Epidermal melanocyte (primary cell): ENCODE measurements at regions not wholly inside any gene's neighbourhood (a gene's known extent, or its start where the extent isn't known, plus 50 kb on each side); places are given as distances from the start of the nearest gene placed in this dataset.

Experiments used
- DNase-seq: peaks from one replicate; pipeline ENCODE4 v3.0.0; 2011; ENCODE audit warnings: low spot score; ENCODE audit not compliant: insufficient read length

DNA sequence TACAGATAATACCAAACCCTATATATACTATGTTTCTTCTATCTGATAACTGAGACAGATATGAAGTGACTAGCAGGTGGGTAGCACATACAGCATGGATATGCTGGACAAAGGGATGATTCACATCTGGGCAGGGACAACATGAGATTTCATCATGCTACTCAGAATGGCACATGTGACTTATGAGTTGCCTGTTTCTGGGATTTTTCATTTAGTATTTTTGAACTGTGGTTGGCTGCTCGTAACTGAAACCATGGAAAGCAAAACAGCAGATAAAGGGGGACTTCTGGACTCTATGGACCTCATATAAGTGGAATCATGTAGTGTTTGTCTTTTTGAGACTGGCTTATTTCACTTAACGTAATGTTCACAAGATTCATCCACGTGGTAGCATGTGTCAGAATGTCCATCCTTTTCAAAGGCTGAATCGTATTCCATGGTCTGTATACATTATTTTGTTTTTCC, 883.0 kb downstream of the TBC1D22A start:
- DNase-seq = no peak

DNA sequence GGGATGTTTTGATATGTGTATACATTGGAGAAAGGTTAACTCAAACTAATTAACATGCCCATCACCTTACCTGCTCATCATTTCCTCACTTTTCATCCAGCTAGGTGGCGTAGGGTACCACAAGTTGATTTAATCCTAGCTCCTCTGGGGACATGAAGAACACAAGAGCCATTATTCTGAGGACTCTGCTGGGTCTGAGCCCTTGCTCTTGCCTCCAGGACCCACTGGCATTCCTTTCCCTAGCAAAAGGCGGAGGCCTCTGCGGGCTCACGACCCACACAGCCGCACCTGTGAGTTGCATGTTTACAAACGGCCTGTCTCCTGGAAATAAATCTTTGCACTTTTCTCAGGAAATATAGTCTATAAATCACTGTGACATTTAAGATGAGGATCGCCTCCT, 871.9 kb downstream of the TBC1D22A start:
- no peak for DNase-seq

DNA sequence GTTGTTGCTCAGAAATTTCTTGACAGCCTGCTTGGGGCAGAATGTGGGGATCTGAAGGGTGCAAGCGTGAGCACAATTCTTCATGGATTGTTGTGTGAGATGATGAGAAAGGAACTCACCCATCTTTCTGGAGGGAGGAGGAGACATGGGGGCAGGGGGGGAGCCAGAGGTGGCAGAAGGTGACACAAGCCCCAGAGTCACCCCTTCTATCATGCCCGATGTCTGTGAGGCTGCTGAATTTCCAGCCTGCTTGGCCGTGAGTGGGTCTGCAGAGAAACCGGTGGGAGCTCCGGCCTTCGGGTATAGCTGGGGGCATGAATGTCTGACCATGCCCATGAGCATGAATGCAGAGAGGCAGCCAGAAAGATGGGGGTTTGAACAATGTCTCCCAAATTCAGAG, 870.7 kb downstream of the TBC1D22A start:
- no peak for DNase-seq

GRCh38 chr22:47632701-47633100, 870.3 kb downstream of the TBC1D22A start:
- DNase-seq = no peak

GRCh38 chr22:47631571-47632102, 869.2 kb downstream of the TBC1D22A start:
- no peak for DNase-seq

DNA sequence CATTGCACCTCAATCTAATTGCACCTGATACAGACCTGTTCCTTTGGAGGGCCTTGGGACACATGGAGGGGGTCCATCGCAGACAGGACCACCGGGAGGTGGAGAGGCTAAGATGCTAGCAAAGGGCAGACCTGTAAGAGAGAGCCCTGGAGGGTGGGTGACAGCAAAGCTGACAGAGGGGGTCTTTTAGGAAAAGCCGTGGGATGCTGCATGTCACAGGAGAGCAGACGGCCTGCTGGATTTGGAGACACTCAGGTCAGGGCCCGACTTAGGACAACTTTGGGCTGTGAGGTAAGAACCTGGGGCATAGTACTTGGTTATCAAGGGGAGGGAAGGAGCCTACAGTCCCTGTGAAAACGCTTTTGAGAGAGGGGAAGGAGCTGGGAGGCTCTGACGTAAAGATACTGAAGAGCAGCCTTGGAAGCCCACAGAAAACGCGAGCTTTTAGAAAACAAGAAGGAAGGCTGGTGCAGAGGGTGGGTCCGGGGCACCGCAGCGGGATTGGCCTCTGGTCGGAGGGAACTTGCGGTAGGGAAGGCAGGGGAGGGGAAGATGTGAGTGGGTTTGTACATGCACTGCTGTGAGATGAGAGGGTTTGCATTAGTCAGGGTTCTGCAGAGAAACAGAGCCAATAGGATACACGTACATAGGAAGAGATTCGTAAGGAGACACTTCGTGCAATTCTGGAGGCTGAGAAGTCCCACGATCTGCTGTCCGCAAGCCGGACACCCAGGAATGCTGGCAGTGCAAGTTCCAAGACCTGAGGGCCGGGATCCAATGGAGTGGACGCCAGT, 868.5 kb downstream of the TBC1D22A start:
- no peak for DNase-seq

DNA sequence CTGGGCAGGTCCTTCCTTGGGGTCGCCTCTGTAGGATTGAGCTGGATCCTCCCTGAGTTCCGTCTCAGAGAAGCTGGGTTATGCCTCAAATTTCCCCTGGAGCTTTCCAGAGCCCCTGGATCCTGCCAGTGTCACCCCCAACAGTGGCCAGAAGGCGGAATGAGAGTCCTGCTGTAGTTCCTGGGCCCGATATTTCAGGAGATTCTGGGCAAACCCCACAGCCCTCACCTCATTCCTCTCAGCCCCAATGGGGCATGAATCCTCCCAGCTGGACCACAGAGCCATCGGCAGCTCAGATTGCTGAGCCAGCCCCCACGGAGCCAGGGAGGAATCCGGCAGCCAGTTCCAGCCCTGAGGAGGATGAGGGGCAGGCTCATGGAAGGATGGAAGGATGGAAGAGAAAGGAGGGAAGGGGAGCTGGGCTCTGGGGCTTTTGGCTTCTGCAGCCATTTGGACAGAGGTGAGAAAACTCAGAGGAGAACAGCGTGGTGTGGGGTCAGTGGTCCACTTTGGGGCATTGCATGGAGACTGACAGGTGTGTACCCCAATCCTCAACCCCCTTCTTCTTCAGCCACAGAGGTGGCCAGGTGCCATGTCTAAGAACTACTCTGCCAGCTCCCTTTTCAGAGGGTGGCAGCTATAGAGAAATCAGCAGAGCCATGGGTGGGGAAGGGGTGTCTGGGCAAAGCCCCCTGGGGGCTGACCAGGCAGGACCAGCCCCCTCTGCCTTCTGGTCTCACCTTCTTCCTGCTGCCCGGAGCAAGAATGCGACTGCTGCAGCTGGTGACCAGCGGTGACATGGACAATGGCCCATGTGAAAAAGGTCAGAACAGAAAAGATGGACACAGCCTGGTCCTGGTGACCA, 867.6 kb downstream of the TBC1D22A start:
- DNase-seq = no peak

- no peak for DNase-seq
Observed at GRCh38 chr22:47629273-47629711, 866.8 kb downstream of the TBC1D22A start.

GRCh38 chr22:47628477-47629272, 866.2 kb downstream of the TBC1D22A start:
- no peak for DNase-seq

DNA sequence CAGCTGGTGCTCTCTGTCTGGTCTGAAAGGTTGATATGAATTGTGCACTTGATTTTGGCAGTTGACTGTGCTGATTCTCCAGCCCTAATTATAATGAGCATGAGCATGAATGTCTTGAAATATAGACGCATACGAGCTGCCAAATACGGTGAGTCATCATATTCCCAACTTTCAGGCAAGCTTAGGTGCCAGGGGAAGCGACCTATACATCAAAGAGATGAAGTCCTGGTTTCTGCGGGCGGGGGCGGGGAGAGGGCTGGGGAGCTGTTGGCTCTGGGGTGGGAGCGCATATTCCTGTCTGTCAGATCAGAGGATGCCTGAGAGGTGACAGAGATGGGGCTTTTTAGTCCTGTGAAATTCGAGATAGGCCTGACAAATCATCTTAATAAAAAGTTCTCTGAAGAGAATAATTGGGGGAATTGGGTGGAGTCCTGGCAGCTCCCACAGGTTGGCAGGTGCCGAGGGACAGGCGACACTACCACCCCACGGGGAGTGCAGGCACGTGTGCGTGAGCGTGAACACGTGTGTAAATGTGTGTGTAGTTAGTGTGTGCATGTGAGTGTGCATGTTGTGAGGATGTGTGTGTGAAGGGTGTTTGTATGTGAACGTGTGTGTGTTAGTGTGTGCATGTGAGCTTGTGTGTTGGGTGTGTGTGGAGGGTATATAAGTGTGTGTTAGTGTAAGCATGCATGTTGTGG, 865.3 kb downstream of the TBC1D22A start:
- DNase-seq = no peak

DNA sequence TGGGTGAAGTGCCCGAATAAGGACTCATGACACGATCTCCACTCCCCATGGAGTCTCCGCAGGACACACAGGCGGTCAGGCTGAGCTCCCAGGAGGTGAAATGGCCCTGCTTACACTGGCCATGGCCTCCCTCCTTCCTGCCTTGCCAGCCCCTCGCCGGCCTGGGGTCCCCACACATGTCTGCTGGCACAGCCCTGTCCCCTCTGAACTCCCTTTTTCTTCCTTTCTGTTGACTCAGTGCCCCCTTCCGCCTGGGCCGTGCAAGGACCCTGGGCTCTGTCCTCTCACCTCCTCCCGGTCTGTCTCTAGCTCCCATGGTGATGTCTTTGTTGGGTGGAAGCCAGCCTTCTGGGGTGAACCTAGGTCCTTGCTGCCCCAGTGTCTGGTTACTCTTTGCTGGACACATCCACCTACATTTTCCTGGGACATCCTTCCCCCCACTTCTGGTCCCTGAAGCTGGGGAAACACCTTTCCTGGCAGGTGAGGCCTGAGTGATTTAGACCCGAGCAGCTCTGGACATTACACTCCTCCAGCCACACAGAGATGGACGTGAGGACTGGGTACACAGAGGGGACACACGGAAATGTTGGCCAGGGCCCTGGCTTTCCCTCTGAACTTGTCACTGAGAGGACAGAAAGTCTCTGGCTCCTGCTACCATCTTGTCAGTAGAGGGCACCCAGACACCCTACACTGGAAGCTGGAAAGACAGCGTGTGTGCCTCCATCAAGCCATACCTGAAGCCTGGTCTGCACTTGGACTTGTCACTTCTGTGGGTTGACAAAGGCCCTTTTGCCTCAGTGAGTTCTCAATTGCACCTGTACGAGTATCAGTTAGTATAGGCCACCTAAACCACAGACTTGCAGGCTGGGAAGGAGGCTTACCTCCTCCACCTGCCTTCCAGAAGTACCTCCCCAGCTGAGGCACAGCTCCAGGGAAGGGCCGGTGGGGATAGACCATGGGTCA, 864.3 kb downstream of the TBC1D22A start:
- DNase-seq = no peak

DNA sequence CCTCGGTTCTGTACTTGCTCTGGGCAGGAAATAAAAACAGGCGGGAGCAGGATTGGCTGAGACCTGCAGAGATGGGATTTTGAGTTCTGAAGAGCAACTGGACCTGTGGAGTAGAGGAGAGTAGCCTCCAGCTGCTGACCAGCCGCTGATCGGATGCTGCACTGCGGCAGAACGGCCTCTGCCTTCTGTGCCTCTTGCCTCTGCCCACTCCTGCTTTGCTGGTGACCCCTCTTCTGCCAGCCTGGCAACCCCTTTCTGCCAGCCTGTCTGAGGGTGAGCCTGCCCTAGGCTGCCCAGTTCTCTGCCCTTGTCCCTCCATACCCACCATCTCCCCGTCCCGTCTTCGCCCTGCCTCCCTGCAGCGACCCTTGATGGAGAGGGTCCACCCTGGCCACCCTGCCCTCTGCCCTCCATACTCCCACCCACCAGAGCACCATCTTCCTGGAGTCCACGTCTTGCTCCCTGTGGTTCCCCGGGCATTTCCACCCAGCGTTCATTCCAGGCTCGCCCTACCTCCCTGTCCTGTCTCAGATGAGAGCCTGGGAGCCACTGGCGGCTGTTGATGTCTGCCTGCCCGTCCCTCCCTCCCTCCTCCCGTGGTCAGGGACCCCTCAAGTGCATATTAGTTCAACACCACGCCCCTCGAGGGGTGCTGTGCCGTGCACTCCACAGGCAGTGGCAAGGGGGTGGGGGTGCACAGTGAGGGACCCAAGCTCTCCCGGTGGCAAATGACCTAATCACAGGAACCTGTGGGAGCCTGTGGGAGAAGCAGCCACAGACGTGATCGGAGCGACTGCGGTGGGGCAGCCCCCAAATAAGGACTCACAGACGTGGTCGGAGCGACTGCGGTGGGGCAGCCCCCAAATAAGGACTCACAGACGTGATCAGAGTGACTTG, 863.3 kb downstream of the TBC1D22A start:
- DNase-seq = no peak

DNA sequence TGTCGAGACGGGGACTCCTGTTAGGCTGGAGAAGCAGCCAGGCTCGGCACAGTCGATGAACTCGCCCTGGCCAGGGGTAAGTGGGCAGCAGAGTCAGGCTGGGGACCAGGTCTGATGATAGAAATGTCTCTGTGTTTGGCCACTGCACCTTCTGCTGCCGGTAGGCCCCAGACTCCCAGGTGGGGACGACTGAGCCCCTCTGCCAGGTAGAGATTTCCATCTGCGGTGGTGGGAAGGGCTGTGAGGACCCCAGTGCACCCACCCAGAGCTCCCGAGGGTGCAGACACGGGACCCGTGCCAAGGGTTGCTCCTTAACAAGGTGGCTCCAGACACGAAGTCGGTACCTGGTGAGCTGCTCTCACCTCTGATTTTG, 862.5 kb downstream of the TBC1D22A start:
- DNase-seq = no peak

- DNase-seq = no peak
Observed at GRCh38 chr22:47624252-47625012, 862.0 kb downstream of the TBC1D22A start.

GRCh38 chr22:47623763-47624148, 861.3 kb downstream of the TBC1D22A start:
- DNase-seq = no peak

- no peak for DNase-seq
Observed at GRCh38 chr22:47623066-47623762, 860.8 kb downstream of the TBC1D22A start.

GRCh38 chr22:47622541-47622940, 860.1 kb downstream of the TBC1D22A start:
- DNase-seq = no peak
